NT2/D1 (cell line): ENCODE measurements at regions not wholly inside any gene's neighbourhood (a gene's known extent, or its start where the extent isn't known, plus 50 kb on each side); places are given as distances from the start of the nearest gene placed in this dataset.

Experiments used
- YY1 ChIP-seq: IDR thresholded peaks from 2 replicates; pipeline ENCODE4 v1.6.1; 2011; ENCODE audit not compliant: insufficient read length, insufficient read depth
- ZNF274 ChIP-seq: IDR thresholded peaks from 2 replicates; pipeline ENCODE4 v1.6.1; 2011; ENCODE audit warnings: mild to moderate bottlenecking, low read depth, low read length

- TF ChIP-seq ZNF274 (no peak), YY1 (no peak)
These were observed 68.4 kb downstream of the VEGFA start for GRCh38 chr6:43838276-43839036.
